ENCODE measurements at regions not wholly inside any gene's neighbourhood (a gene's known extent, or its start where the extent isn't known, plus 50 kb on each side); places are given as distances from the start of the nearest gene placed in this dataset.

DNA sequence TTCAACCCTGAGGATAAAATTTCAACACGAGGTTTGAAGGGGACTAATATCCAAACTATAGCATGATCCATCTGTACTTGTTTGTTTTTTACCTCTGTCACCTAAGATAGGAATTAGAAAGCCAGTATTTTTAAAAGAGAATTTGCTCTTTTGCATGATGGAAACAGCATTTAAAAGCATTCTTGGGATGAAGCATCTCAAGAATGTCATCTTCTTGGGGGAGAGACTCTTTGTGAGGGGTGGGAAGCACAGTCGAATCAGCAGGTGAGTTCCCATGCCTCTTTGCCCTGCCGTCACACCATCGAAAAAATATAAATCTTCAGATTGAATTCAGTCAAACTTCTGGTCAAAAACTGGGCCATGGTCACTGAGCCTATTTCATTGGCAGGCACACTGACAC is 55.3 kb upstream of the BCHE start:
- Histone ChIP-seq H3K4me1 (no peaks in the 10 kb centered on the region), H3K9me3 (replicated peaks) (no peaks in the 10 kb centered on the region), H3K27me3 (no peaks in the 10 kb centered on the region), H3K27ac (no peak overlapping the region), H3K4me3 (no peak overlapping the region), H3K36me3 (no peaks in the 10 kb centered on the region)
- no peak for DNase-seq

All from SJCRH30 (cell line).